HG02571 (cell line): ENCODE measurements at regions not wholly inside any gene's neighbourhood (a gene's known extent, or its start where the extent isn't known, plus 50 kb on each side); places are given as distances from the start of the nearest gene placed in this dataset.

Experiments used
- ATAC-seq: cut with Tn5 transposase; IDR thresholded peaks from one replicate; pipeline ENCODE4 v1.9.1; 2021; ENCODE audit warnings: mild to moderate bottlenecking, moderate library complexity; ENCODE audit not compliant: unreplicated experiment

DNA sequence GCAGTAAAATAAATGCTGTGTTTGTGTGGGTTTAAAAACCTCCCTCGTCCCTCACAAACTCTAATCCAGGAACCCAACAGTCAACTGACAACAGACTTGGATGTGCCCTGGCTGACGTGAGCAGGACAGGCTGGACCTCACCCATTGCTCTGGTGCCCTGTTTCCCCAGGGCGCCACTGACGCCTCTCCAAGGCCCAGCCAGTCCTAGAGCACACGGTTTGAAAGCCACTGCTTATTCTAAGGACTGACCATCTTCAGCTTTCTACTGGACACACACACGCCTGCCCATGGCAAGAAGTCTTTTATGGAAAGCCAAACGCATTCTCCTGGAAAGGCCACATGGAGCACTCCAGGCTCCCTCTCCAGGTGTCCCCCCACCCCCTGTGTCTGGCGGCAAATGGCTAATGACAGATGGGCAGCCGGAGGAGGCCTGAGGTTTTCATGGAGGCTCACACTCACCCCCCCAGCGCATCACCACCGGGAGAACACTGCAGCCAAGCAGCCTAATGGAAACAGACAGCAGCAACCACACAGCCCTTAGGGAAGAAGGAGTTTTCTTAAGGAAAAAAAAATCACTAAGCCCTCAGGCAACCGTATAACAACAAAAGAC, 319.2 kb downstream of the SOX9 start:
- no peak for ATAC-seq

DNA sequence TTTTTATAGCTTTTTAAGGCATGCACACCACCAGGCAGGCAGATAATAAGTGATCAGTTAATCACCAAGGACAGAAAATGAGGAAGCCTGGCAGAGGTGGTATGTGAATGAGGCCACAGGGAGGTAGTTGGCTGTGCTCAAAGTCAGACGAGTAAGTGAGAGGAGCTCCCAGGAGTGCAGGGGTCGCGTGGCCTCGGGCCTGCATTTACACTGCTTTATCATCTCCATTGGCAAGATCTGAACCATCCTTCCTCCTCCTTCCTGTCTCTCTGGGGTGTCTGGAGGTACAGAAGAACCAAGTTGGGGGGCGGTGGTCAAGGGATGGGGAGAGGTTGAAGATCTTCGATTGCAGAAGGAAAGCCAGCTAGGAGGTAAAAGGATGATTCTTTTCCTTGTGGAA, 320.1 kb downstream of the SOX9 start:
- no peak for ATAC-seq

DNA sequence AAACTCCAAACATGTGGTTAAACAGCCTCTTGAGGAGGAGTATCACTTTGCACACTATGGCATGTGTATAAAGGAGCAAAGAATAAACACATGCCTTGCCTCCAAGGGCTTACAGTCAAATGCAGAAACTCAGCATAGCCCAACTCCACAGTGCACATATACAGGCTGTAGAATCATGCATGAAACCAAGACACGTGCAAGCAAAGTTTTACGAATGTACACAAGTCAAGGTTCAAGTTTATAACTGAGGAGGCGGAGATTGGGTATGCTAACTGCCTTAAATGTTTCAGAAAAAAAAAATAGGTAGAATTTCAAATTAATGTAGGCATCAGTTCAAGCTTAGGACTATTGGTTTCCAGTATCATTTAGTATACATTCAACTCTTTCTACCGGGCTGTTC, 321.1 kb downstream of the SOX9 start:
- ATAC-seq: no peak

DNA sequence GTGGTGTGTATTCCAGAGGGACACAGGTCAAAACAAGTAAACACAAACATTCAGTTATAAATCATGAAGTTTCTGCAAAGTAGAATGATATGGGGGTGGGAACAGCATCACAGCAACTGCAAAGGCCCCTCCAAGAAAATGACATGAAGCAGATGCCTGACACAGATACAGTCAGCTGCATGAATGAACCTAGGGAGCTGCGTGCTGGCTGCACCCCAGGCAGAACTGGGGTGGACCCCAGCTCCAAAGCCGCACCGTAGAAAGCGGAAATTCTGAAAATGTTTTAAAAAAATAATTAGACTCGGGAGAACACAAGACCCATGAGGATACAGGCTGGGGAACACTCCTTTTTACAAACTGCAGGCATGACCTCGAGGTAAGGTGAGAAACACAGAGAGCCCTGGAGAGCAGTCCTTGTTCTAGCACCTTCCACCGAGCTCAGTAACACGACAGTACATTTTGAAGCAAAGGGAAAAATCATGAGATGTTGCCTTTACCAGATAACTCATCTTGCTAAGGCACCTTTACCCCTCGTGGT, 323.8 kb downstream of the SOX9 start:
- ATAC-seq: no peak

DNA sequence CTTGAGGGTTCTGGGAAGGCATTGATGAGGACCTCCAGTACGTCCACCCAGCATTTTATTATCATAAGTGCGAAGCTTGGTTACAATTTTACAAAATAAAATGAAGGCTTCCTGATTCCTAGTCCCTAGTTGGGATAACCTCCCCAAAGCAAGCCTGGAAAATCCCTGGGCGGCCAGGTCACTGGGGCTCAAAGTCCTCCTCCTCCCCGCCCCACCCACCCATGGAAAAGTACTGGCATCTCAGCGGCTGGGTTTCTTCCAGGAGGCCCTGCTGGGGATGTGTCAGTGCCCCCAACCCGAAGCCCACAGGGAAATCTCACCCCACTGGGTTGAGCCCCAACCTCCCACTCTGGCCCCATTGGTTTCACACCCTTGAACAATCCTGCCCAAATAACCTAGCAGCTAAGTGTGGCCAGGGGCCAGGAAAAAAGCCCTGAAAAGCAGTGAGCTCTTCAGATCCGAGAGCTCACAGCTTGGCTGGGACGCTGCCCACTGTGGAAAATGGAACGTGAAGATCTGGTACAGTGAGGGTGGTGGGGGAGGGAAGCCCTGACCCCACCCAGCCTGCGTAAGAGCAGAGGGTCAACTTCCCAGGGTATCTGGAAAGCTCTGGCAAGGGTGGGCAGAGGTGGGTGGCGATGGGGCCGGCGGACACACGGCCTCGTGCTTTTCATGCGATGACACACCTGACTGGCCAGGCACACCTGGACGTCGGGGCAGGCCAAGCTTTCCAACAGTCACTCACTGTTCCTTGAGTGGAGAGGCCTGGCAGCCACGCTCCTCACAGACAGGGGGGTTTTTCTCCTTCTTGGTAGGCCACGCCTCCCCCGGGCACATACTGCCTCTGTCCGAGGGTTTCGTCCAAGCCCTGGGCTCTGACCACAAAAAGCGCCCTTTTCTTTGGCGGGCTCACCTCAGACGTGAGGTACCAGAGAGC, 324.5 kb downstream of the SOX9 start:
- no peak for ATAC-seq

DNA sequence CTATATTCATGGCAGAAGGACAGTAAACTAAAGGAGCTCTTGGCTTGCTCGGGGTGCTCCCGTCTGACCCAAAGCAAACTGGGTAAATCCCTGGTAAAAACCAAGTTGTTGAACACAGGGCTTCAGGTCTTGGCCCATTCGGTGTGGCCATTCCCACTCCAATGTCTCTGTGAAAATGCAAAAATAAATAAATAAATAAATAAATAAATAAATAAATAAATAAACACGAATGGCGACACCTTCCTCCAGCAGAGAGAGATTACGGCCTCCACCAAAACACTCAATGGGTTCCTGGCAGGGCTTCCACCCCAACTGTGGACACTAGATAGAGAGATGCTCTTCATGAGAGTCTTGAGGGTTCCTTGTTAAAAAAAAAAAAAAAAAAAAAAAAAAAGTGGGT, 325.3 kb downstream of the SOX9 start:
- ATAC-seq: no peak

DNA sequence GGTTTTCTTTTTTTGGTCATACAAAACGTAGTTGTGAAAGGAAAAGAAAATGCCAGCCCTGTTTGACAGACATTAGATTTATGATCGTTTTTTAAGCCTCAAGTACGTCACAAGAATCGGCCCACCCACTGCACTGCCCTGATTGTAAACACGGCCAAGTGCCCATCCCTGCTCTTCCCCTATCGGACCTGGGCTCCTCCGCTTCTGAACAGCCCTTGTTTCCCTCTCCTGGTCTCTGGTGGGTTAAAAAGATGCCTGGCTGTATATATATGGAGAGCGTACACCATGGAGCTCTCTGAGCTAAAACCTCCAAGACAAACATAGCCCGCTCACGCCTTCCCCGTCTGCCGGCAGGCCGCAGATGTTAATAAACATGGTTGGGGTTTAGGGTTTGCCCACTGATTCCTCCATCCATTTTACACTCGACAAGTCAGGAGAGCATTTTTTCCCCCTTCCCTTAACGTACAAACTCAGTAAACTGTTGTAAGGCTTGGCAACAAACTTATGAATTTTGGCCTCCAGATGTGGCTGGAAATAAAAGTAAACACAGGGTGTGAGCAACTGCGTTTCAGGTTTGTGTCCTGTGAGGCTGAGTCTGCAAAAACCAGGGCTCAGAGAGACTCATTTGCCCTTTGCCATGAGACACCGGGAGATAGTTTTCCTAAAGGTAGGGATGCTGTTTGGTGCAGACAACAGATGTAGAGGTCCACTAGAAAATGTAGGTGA, 325.9 kb downstream of the SOX9 start:
- no peak for ATAC-seq

DNA sequence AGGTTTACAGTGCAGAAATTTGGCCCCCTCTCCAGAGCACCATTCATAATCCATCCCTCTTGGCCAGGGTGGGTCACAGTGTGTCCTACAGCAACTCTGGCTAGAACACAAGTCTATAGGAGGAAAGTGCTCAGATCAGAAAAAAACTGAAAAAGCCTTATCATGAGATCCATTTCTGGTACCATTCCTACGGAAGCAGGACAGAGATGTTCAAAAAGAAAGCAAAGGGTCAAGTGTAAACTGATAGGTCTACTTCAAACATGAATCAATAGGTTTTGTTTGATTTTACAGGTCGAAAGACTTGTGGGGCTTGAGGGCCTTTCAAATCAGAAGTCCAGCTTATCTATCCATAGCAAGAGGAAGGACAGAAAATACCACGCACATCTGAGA, 326.4 kb downstream of the SOX9 start:
- no peak for ATAC-seq

DNA sequence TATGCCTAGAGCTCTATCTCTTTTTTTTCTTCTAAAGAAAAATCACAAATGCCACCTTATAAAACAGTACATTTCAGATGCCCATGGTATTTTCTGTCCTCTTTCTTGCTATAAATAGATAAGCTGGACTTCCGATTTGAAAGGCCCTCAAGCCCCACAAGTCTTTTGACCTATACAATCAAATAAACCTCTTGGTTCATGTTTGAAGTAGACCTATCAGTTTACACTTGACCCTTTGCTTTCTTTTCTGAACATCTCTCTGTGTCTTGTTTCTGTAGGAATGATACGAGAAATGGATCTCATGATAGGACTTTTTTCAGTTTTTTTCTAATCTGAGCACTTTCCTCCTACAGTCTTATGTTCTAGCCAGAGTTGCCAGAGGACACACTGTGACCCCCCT, 327.2 kb downstream of the SOX9 start:
- ATAC-seq: no peak

DNA sequence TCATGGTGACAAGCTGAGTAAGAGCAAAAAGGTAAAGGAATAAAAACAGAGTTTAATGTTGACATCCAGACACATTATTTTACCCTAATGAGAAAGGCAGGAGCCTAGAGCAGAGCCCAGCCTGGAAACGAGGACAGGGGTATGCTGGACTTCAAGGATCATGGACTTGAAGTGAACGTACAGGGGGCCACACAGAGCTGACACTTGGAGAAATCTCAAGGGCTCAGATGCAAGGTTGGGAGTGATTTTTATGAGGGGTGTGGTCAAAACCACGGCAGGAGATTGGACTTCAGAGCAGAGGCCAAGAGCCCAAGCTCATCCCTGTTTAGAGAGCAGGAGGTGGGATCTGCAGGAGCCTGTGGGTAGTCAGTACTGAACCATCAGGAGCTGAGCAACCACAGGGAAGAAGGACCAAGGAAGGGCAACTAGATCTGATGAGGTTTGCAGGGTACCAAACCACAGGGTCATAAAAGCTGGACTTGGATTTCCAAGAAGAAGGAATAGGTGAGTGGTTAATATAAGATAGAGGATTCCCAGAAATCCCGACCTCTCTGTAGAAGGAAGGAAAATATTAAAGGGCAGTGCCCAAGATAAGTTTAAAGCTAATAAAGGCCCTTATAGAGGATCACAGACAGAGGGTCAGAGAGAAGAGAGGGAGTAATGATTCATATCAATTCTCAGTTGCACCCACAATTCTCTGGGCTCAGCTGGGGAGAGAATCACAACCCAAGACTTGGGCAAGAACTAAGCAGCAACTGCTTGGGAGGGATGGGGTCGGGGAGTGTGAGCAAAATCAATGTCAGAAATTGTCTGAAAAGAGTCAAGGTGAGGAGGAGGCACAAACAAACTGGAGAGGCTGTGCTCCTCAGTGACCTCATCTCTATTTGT, 331.7 kb downstream of the SOX9 start:
- no peak for ATAC-seq

DNA sequence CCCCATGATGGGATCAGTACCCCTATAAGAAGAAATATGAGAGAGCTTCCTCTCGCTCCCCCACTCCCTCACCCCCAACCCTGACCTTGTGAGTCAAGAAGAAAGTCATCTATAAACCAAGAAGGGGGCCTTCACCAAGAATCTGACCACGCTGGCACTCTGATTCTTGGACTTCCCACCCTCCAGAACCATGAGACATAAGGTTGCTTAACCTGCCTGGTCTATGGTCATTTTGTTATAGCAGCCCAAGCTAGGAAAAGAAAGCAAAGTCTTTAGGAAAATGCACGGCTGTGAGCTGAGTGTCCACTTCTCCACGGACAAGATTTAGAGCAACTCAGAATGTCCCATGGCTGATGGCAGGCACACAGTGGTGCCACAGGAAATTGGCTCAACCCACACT, 333.5 kb downstream of the SOX9 start:
- ATAC-seq: no peak

DNA sequence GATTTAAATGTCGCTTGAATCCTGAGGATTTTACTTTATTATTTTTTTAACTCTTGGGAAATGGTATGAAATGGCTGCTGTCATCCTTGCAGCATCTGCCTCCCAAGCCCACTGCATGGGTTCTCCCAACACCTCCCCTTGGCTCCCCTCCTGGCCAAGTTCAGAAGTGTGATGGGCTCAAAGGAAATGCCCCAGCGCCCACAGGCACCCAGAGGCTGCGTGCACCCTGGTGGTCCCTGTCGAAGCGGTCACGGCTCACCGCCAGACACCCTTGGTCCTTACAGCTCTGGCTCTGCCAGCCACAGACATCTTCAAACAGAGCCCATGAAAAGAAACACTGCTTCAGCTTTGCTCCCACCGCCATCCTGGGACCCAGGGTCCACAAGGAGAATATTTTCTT, 334.7 kb downstream of the SOX9 start:
- no peak for ATAC-seq

DNA sequence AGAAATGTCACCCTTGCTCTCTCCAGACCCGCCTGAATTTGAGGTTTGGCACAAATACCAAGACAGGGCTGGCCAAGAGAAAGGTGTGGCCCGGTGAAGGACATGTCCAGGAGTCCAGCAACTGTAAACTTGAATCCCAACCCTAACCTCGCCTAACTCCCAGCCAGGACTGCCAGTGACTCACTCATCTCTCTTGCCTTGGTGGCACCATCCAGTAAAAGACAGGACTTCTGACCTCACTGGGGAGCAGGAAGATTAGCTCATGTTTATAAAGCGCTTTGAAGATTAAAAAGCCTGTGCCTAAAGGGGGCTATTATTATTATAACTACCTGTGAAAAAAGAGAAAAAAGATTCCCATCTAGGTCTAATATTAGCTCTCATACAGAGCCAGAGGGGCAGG, 335.3 kb downstream of the SOX9 start:
- ATAC-seq: no peak

DNA sequence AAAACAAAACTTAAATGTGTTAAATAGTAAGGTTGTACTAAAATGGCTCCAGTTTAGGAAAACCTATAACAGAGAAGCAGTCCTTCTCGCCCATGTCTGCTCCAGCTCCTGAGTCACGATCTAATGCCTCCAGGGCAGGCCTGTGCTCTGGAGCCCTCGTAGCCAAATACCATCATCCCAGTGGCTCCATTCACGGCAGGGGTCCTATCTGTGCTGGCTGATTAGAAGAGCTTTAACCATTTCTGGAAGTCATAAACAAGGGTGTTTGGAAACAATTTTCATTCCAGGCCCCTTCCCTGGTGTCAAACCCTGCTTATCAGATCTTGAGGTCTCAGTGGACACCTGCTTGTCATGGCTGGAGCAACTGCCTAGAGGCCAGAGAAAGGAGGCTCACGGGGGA, 336.9 kb downstream of the SOX9 start:
- ATAC-seq: no peak

DNA sequence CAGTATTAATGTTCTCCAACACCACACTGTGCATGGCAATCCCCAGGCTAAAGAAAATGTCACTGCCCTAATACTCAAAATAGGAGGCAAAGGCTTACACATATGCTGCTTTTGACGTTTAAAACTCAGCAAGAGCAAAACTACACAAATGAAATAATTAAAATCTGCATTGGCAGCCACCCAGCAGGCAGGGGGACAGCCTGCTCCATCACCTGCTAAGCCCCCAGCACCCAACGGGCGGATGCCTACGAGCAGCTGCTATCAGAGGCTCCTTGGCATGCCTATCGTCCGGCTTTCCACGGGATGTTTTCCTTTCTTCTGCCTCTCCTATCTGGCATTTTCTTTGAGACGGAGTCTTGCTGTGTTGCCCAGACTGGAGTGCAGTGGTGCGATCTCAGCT, 337.5 kb downstream of the SOX9 start:
- ATAC-seq: no peak

DNA sequence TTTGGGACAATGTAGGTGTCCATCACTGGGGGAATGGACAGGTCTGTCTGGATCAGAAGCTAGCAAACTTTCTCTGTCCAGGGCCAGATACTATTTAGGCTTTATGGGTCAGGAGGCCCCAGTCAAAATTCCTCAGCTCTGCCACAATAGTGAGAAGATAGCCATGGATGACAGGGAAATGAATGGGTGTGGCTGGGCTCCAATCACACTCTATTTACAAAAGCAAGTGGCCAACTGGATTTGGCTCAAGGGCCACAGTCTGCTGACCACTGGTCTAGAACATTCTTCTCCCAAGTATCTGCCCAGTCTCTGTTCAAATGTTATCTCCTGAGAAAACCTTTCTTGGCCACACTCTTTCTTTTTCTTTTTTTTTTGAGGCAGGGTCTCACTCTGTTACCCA, 339.9 kb downstream of the SOX9 start:
- no peak for ATAC-seq

DNA sequence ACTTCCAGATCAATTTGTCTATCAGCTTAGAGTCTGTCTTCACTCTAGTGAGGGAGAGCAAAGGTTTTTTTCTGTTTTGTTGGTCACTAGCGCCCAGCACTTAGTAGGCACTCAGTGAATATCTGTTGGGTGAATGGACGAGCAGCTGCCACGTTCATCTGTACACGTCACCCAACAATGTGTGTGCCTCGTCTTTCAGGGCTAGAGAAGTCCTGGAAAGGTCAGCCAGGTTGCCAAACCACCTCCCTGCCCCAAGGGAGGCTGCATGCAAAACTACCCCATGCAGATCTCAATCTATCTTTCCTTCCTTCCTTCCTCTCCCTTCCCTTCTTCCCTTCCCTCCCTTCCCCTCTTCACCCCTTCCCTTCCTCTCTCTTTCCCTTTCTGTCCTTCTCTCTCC, 340.9 kb downstream of the SOX9 start:
- ATAC-seq: no peak

DNA sequence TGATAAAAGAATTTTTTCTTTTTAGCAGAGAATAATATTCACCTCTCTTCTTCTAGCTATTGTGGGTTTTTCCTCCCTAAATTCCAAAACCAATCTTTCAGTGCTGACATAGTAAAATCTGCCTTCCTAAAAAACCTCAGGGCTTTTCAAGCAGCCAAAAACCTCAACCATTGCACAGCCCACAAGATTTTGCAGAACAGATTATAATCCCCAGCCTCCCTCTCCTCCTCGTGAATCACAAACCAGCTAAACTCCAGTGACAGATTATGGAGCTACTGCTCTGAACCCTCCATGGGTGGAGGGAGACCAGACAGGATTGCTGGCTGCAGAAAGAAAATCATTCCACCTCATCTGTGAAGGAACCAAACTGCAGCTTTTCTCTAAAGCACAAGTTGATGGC, 341.6 kb downstream of the SOX9 start:
- no peak for ATAC-seq

DNA sequence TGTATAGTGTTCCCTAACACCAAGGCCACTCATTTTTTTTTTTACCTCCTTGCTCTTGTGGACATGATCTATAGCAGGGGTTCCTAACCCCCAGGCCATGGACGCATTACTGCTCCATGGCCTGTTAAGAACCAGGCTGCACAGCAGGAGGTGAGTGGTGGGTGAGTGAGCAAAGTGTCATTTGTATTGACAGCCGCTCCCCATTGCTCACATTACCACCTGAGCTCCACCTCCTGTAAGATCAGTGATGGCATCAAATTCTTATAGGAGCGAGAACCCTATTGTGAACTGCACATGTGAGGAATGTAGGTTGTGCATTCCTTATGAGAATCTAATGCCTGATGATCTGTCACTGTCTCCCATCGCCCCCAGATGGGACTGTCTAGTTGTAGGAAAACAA, 342.0 kb downstream of the SOX9 start:
- no peak for ATAC-seq

DNA sequence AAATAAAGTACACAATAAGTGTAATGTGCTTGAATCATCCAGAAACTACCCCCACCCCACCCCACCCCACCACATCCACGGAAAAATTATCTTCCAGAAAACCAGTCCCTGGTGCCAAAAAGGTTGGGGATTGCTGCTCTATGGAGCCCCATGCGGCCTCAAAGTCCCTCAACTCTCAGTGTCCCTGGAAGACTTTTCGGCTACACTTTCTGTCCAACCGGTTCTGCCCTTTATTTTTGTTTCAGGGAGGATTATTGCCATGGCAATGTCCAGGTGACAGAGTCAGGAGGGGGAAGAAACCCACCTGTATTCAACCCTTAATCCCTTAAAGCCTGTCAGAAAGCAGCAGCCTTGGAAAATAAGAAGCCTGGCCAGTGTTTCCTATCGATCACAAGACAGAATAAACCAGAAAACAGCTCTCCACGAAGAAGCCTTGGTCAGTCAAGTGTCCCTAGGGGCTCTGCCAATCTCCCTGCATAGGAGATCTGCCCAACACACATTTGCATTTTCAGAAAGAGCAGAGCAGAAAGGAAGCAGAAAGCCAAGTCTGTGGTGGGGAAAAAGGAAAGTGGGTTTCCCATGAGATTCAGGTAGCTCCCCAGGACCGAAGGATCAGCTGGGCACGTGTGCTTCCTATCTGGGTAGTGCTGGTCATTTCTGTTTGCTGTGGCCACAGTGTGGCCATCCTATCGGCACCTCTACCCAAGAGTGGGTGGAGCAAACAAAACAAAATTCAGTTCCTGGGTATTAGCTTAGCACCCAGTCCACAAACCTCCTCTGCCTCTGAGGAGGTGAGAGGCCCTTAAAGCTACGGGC, 342.7 kb downstream of the SOX9 start:
- no peak for ATAC-seq
